ENCODE measurements at regions not wholly inside any gene's neighbourhood (a gene's known extent, or its start where the extent isn't known, plus 50 kb on each side); places are given as distances from the start of the nearest gene placed in this dataset.

GRCh38 chr14:98932431-98933325, 339.3 kb downstream of the BCL11B start:
- no peak overlapping the region for H3K4me2 ChIP-seq (ENCODE audit: low read depth, low read length)
- H3K79me1 ChIP-seq (ENCODE audit: low read depth in 1 of 2, low read length in 2 of 2): no peaks in the 10 kb centered on the region
- no peak overlapping the region for H2AK5ac ChIP-seq (ENCODE audit: low read depth, low read length)
- no peak overlapping the region for H4K5ac ChIP-seq (ENCODE audit: low read depth, low read length)
- H2AK9ac ChIP-seq (replicated peaks; ENCODE audit: low read depth, low read length, poor library complexity): no peak overlapping the region
- WGBS, 2 experiments (ENCODE audit: extremely low coverage in 2 of 2, insufficient read length in 1 of 2): 8% methylated on average over 2 of the region's 8 CpGs; no CpG with 5 or more reads in 1 of the 2 experiments
- no peaks in the 10 kb centered on the region for H3K4me1 ChIP-seq (ENCODE audit: control insufficient read depth, insufficient read depth, low read length)
- no peak overlapping the region for H3K4me3 ChIP-seq (ENCODE audit: insufficient read depth, low read depth, low read length)
- dilution Hi-C loops (cut with HindIII; ENCODE audit: low sequenced_read_pairs, unreplicated experiment) (no loop called here), intact Hi-C loops (cut with micrococcal nuclease) (no loop called here), in situ Hi-C loops (cut with MboI; ENCODE audit: low sequenced_read_pairs) (no loop called here)
- no peak overlapping the region for H2BK20ac ChIP-seq (ENCODE audit: low read depth, low read length)
- H2AFZ ChIP-seq (replicated peaks; ENCODE audit: low read length, poor library complexity): no peak overlapping the region
- no peak overlapping the region for H4K8ac ChIP-seq (ENCODE audit: low read depth in 2 of 2, low read length in 2 of 2)
- CTCF ChIA-PET: no interaction called here
- no peak overlapping the region for H2BK15ac ChIP-seq (ENCODE audit: low read depth, low read length)
- H4K20me1 ChIP-seq (ENCODE audit: insufficient read depth, low read length): no peaks in the 10 kb centered on the region
- peaks cover 53% of the 10 kb centered on the region for H3K9me3 ChIP-seq (ENCODE audit: control insufficient read depth, insufficient read depth, low read length)
- H3K36me3 ChIP-seq (ENCODE audit: control insufficient read depth, insufficient read depth, low read length): no peaks in the 10 kb centered on the region
- no peak overlapping the region for H3K9ac ChIP-seq (ENCODE audit: low read depth, low read length)
- H3K14ac ChIP-seq (replicated peaks; ENCODE audit: low read depth, low read length): no peak overlapping the region
- H3K9me1 ChIP-seq (ENCODE audit: insufficient read depth, low read length): no peaks in the 10 kb centered on the region
- no peak overlapping the region for H2BK5ac ChIP-seq (ENCODE audit: low read depth, low read length, poor library complexity, severe bottlenecking)
- H3K27me3 ChIP-seq (ENCODE audit: control insufficient read depth, insufficient read depth, low read length): no peaks in the 10 kb centered on the region
- POLR2A ChIA-PET (ENCODE audit: unreplicated experiment): no interaction called here
- BruUV-seq (replicated peaks): no TSS peak
- no peak overlapping the region for H3K23ac ChIP-seq (ENCODE audit: low read depth, low read length)
- H2BK120ac ChIP-seq (ENCODE audit: low read depth, low read length): no peak overlapping the region
- no peak for DNase-seq
- no peak overlapping the region for H3K56ac ChIP-seq (ENCODE audit: extremely low read depth, insufficient read depth, low read length)
- H3K4ac ChIP-seq (ENCODE audit: low read depth, low read length): no peak overlapping the region
- ATAC-seq (ENCODE audit: low read depth): no peak
- no peak overlapping the region for H3K18ac ChIP-seq (ENCODE audit: low read depth, low read length)
- no peak overlapping the region for H3K27ac ChIP-seq (ENCODE audit: insufficient read depth, low read length)
- no peak overlapping the region for H4K91ac ChIP-seq (ENCODE audit: insufficient read depth, low read depth, low read length)
- no peak for TF ChIP-seq ELK1 (IDR thresholded peaks at IDR 0.05; ENCODE audit: borderline replicate concordance, low read depth, low read length)
- no peak for TF ChIP-seq FOS (IDR thresholded peaks at IDR 0.05; ENCODE audit: low read depth, low read length)
- TF ChIP-seq RAD21 (IDR thresholded peaks at IDR 0.05; ENCODE audit: low read length): no peak
- TF ChIP-seq CHD1 (IDR thresholded peaks at IDR 0.05; ENCODE audit: low read depth, low read length): no peak
- no peak for TF ChIP-seq NFE2L2 (IDR thresholded peaks at IDR 0.05; ENCODE audit: low read depth, low read length)
- no peak for TF ChIP-seq MXI1 (IDR thresholded peaks at IDR 0.05; ENCODE audit: borderline replicate concordance, low read depth, low read length)
- no peak for TF ChIP-seq BHLHE40 (IDR thresholded peaks at IDR 0.05; ENCODE audit: low read depth, low read length)
- TF ChIP-seq USF2 (IDR thresholded peaks at IDR 0.05; ENCODE audit: low read depth, low read length): no peak
- TF ChIP-seq CTCF (conservative IDR thresholded peaks at IDR 0.05; ENCODE audit: low read depth, low read length): no peak
- no peak for TF ChIP-seq POLR2A (IDR thresholded peaks at IDR 0.05; ENCODE audit: low read depth, low read length)
- TF ChIP-seq MAZ (IDR thresholded peaks at IDR 0.05; ENCODE audit: borderline replicate concordance, low read depth, low read length): no peak
- no peak for TF ChIP-seq RCOR1 (IDR thresholded peaks at IDR 0.05; ENCODE audit: insufficient replicate concordance, low read length)
- no peak for TF ChIP-seq CEBPB (IDR thresholded peaks at IDR 0.05; ENCODE audit: low read depth, low read length)
- no peak for TF ChIP-seq MAFK (IDR thresholded peaks at IDR 0.05; ENCODE audit: low read depth, low read length)
- no peak for TF ChIP-seq RFX5 (IDR thresholded peaks at IDR 0.05; ENCODE audit: low read depth, low read length)

Data from IMR-90 (cell line).